NCI-H460 (cell line): ENCODE measurements at regions not wholly inside any gene's neighbourhood (a gene's known extent, or its start where the extent isn't known, plus 50 kb on each side); places are given as distances from the start of the nearest gene placed in this dataset.
"Not testable (repeated sequence)": the region's sequence is repeated elsewhere in the genome, so short reads cannot be mapped to it uniquely, and the experiment has no call there.

ENCODE experiments used
- DNase-seq: peaks from one replicate; pipeline ENCODE4 v3.0.0-alpha.2; 2016; ENCODE audit warnings: low read depth; ENCODE audit errors: extremely low read depth

DNA sequence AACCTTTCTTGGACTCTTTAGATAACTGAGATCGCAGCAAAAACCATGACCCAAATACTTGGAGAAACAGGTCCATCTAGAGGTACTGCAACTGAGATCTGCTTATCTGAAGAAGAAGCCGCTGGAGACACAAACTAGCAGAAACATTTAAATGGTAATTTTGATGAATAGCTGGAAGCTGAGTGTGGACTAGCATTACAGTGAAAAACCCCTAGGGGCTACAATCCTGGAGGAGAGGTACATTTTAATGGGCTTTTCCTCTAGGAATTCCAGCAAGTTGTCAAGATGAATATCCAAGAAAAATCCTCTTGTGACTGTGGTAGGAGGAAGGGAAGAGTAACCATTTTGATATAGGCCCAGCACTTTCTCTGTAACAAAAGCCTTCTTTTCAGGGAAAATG lies 592.5 kb upstream of the GRIA3 start:
- no peak for DNase-seq

DNA sequence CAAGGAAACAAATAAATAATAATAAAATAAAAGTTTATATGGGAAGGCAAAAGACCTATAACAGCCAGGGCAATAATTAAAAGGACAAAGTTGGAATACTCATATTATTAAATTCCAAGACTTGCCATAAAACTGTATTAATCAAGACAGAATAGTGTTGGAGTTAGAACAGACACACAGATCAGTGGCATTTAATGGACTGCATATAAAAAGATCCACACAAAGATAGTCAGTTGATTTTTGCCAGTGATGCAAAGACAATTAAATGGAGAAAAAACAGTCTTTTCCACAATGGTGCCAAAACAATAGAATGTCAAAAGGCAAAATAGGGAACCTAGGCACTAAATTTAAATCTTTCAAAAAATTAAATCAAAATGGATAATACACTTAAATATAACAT lies 587.1 kb upstream of the GRIA3 start:
- no peak for DNase-seq

DNA sequence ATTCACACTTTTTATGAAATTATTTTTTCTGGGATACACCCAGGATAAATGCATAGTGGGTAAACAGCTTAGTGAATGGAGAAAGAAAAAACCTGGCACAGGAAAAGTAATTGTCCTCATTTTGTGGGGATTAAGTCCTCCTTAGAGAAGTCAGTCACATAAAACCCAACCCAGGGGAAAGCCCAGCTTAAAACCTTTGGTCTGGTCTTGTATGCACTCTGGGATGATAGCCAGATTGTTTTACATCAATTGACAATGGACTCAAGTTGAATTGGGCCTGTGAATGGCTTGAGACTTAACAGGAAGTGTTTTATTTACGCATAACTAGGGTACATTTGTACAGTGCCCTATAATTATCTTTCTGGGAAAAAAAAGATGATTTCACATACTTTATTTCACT lies 561.3 kb upstream of the GRIA3 start:
- DNase-seq = no peak

DNA sequence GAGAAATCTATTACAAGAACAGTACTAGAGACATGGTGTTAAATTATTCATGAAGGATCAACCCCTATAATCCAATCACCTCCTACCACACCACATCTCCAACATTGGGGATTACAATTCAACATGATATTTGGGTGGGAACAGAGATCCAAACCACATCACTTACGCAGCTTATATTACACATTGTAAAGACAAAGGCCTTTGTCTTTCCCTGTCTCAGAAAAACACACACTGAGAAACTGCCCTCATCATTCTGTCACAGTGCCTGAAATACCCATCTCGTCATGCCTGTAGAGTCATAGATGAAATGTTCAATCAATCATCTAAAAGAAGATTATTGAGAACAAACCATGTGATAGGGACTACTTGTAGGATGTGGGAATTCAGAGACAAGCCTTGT lies 558.8 kb upstream of the GRIA3 start:
- no peak for DNase-seq

DNA sequence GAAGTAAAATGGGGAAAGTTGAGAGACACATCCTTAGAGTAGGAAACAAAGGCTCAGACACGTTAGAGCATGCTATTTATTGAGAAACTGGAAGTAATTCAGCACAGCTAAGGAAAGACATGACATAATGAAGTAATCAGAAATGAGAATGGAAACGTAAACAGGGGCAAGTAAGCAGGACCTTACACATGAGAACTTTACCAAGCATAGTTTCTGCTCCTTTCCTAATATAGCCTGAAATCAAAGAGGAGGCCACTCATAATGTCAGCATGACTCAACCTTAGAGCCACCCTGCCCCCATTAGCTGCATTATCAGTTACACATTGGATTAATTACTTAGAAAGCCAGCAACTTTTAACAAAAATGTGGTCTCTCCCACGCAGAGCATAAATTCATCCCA lies 558.3 kb upstream of the GRIA3 start:
- no peak for DNase-seq

DNA sequence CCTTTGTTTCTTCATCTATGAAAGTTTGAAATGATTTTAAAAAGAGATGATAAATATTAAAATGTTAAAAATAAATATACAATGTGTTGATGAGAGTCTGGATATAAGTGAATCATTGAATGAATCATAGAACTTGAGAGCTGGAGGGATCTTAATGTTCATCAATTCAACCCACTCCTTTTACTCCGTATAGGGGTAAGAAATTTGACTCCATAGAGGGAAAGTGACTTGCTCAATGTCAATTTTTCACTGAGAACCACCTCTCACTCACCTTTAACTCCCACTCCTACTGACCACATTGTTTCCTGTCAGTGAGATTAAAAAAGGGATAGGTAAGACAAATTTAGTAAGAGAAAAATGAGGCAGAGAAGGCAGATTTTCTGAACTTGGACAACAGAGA lies 557.2 kb upstream of the GRIA3 start:
- no peak for DNase-seq

DNA sequence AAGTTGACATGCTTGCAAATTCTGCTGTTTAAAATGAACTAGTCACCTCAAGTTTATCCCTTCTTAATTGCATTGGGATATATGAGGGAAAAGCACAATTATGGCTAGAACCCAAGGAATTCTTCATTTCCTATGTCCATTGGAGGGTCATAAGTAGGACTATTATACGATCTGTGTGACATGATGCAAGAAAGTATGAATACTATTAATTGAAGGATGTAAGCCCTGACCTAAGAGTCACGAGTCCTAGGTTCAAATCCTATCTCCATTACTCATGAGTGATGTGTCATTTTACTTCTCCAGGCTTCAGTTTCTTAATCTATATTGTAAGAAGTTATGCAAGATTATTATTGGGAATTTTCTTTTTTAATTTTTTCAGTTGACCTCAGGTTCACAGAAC lies 542.9 kb upstream of the GRIA3 start:
- DNase-seq = no peak

GRCh38 chrX:122641826-122642225 lies 542.3 kb upstream of the GRIA3 start:
- DNase-seq = no peak

- not testable (repeated sequence) for DNase-seq
These were observed 528.8 kb upstream of the GRIA3 start for GRCh38 chrX:122655256-122655655.

DNA sequence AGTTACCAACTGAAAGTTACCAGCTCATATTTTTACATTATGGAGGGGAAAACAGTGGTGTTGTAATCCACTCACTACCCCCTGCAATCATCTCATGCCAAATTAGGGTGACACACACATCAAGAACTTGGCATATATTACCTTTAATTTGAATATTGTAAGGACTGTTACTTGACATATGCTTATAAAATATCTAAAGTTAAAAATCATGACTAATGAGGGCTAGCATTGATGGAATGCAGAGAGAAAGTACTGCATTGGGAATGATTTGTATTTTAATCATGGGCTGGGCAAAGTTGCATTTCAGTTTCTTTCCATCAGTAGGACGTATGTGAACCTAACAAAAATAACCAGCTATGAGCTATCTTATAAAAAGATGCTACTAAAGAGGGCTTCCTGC lies 517.5 kb upstream of the GRIA3 start:
- DNase-seq = no peak

- DNase-seq = no peak
These were observed 516.4 kb upstream of the GRIA3 start for GRCh38 chrX:122667667-122668066.

DNA sequence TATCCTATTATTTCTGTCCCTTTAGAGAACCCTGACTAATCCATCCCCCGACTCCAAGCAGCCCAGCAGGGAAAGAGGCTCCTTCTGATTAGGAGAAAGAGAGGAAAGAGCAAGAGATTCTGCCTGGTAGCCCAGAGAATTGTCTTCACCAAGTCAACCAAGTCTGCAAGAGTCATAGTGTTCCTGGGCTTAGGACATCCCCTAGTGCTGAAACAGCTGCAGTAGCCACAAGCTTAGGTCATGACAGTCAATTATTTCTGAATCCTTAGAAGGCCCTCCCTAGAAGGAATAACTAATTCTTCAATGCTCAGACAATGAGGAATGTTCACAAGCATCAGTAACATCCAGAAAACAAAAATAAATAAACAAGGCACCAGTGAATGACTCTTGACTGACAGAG lies 480.3 kb upstream of the GRIA3 start:
- no peak for DNase-seq

DNA sequence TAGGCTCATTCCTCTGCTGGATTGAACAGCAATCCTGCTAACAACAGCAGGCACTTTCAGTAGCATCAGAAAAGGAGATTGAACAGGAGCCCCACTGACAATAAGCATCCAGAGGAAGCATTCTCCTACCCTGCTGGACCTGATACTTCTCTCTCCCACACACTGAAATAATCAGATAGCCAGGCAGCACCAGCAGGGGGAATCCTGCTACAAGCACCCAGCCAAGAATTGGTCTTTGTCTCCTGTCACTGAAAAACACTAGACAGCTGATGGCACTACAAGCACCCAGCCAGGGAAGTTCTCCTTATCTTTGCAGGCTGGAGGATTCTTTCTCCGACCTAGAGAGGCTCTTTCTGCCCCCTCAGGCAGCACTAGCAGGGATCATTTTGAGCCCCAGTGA lies 444.3 kb upstream of the GRIA3 start:
- DNase-seq = no peak

- no peak for DNase-seq
These were observed 413.5 kb upstream of the GRIA3 start for GRCh38 chrX:122770581-122770980.

DNA sequence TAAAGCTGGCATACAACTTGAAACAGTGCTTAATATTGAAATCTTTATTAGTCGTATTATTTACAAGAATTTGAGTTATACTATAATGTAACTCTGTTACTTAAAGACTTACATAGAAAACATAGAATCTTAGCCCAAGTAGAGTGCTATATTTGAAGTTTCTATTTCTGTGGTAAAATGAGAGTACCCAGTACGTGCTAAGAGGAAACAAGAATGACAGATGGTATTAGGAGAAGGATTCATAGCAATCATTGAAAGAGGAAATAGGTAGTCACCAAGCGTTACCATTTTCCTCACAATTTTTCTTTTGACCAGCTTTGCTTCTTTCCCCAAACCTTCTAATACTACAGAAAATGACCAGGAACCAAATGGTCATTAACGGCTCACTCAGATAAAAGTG lies 412.1 kb upstream of the GRIA3 start:
- no peak for DNase-seq

GRCh38 chrX:122777766-122778165 lies 406.3 kb upstream of the GRIA3 start:
- no peak for DNase-seq

GRCh38 chrX:122783918-122784317 lies 400.2 kb upstream of the GRIA3 start:
- DNase-seq = no peak

GRCh38 chrX:122787231-122787630 lies 396.8 kb upstream of the GRIA3 start:
- no peak for DNase-seq

DNA sequence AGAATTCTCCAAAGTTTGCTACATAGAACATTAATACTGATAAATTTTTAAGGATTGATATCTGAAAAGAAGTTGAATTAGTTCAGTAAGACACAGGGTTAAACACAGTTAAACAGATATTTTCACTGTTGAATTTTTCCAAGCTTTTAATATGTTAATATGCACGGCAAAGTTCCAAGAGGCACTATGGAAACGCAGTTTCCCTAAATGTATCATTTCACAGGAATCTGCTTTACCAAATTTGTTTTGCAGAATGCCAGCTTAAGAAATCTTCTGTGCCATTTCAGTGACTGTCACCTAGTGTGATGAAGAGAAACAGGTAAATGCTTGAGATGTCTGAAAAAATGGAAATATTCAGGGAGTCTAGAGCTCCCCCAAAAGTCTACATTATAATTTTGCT lies 395.9 kb upstream of the GRIA3 start:
- no peak for DNase-seq

DNA sequence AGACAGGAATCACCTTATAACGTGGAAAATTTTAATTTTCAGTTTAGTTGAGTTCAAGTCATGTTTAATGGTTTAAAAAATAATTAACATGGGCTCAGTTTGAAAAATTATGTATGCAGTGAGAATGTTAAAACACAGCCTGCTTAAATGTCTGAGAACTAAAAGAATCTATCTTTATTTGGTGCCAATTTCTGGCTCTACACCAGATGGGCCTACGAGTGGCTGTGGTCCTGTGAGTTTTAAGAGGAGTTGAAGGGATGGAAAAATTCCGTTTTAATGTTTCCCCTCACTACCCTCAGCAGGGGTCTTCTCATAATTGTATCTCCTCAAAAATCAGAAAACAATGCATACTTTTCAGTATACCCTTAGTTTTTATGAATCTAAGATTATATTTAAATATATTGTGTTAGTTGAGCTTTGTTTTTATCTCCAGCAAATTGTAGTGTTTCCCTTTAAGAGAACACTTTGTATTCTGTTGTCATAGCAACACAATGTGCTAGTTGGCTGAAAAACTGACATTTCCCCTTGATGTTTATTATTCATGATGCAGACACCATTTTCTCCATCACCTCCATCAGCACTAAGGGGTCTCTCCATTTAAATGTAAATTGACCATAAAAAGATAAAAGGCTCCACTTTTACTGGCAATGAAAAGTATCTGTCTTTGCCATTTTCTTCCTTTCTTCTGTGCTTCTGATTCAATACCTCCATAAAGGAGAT lies 393.5 kb upstream of the GRIA3 start:
- DNase-seq = no peak

- no peak for DNase-seq
These were observed 370.2 kb upstream of the GRIA3 start for GRCh38 chrX:122813876-122814275.

GRCh38 chrX:122816288-122816687 lies 367.8 kb upstream of the GRIA3 start:
- DNase-seq = no peak

- DNase-seq = no peak
These were observed 366.6 kb upstream of the GRIA3 start for GRCh38 chrX:122817321-122817955.
